Keratinocyte (primary cell): ENCODE measurements at regions not wholly inside any gene's neighbourhood (a gene's known extent, or its start where the extent isn't known, plus 50 kb on each side); places are given as distances from the start of the nearest gene placed in this dataset.

ENCODE experiments used
- DNase-seq: peaks from one replicate; pipeline ENCODE4 v3.0.0-alpha.2; 2011; ENCODE audit warnings: low read depth, missing footprints, low spot score
- FAIRE-seq: peaks from 2 replicates; lab custom pipeline; 2011; peaks lifted over from hg19 to GRCh38; lab: Jason Lieb, UNC
- H2AFZ ChIP-seq: 2 replicates; pipeline ENCODE4 v1.6.0; 2012; ENCODE audit warnings: low read length, control low read depth, inconsistent platforms; ENCODE audit not compliant: control insufficient read depth
- H3K27ac ChIP-seq: 2 replicates; pipeline ENCODE4 v1.5.1; 2011; ENCODE audit warnings: low read length; ENCODE audit not compliant: control insufficient read depth, insufficient read depth
- H3K27me3 ChIP-seq: 3 replicates; pipeline ENCODE4 v1.6.0; 2011; ENCODE audit warnings: low read length; ENCODE audit not compliant: control insufficient read depth, insufficient read depth; ENCODE audit errors: extremely low read depth
- H3K36me3 ChIP-seq, 2 experiments: 2 replicates in 1 of 2; 3 replicates in 1 of 2; pipeline ENCODE4 v1.5.1; 2011; ENCODE audit warnings: low read length in 2 of 2, mild to moderate bottlenecking in 1 of 2; ENCODE audit not compliant: control insufficient read depth in 2 of 2, insufficient read depth in 2 of 2; ENCODE audit errors: extremely low read depth in 1 of 2
- H3K4me1 ChIP-seq: 3 replicates; pipeline ENCODE4 v1.5.1; 2011; ENCODE audit warnings: low read length; ENCODE audit not compliant: control insufficient read depth, insufficient read depth; ENCODE audit errors: extremely low read depth
- H3K4me2 ChIP-seq: 3 replicates; pipeline ENCODE4 v1.6.0; 2011; ENCODE audit warnings: low read depth, low read length; ENCODE audit not compliant: control insufficient read depth, insufficient read depth; ENCODE audit errors: extremely low read depth
- H3K4me3 ChIP-seq, 3 experiments: fragments of 200-600 bp in 1 of 3; sonication (generic) in 1 of 3; 2 replicates in 2 of 3; 3 replicates in 1 of 3; pipeline ENCODE4 v1.5.1; 2011 to 2016; ENCODE audit warnings: low read length in 3 of 3, mild to moderate bottlenecking in 3 of 3, control low read depth in 2 of 3, inconsistent platforms in 1 of 3, low read depth in 1 of 3, mixed read lengths in 1 of 3, mixed run types in 1 of 3, moderate library complexity in 1 of 3; ENCODE audit not compliant: control insufficient read depth in 2 of 3, insufficient read depth in 2 of 3; ENCODE audit errors: extremely low read depth in 1 of 3
- H3K79me2 ChIP-seq: 2 replicates; pipeline ENCODE4 v1.6.0; 2012; ENCODE audit warnings: low read length; ENCODE audit not compliant: control insufficient read depth, insufficient read depth
- H3K9ac ChIP-seq: 3 replicates; pipeline ENCODE4 v1.6.0; 2011; ENCODE audit warnings: low read length; ENCODE audit not compliant: control insufficient read depth, insufficient read depth; ENCODE audit errors: extremely low read depth
- H3K9me1 ChIP-seq: 3 replicates; pipeline ENCODE4 v1.6.0; 2011; ENCODE audit warnings: low read length; ENCODE audit not compliant: control insufficient read depth, insufficient read depth; ENCODE audit errors: extremely low read depth
- H3K9me3 ChIP-seq: 2 replicates; pipeline ENCODE4 v1.5.1; 2012; ENCODE audit warnings: low read depth, low read length; ENCODE audit not compliant: control insufficient read depth
- H4K20me1 ChIP-seq: 3 replicates; pipeline ENCODE4 v1.6.0; 2011; ENCODE audit warnings: low read length; ENCODE audit not compliant: control insufficient read depth, insufficient read depth; ENCODE audit errors: extremely low read depth
- CTCF ChIP-seq, 3 experiments: IDR thresholded peaks in 1 of 3; conservative IDR thresholded peaks in 1 of 3; optimal IDR thresholded peaks in 1 of 3; 2 replicates in 2 of 3; 3 replicates in 1 of 3; pipeline versions ENCODE3 to v1.5.1; 2011; ENCODE audit warnings: low read length in 3 of 3, mild to moderate bottlenecking in 3 of 3, moderate library complexity in 2 of 3, control low read depth in 1 of 3, inconsistent platforms in 1 of 3; ENCODE audit not compliant: insufficient read depth in 2 of 3; ENCODE audit errors: extremely low read depth in 1 of 3
- EZH2 ChIP-seq: IDR thresholded peaks from one replicate; pipeline ENCODE4 v1.6.1; 2012; ENCODE audit warnings: inconsistent platforms, mild to moderate bottlenecking, low read length, moderate library complexity
- dilution Hi-C: fragments of 300-500 bp; cut with MboI; formaldehyde crosslinking; loops from one replicate; pipeline ENCODE4 v1.7.0; 2020; ENCODE audit warnings: low sequenced_read_pairs; ENCODE audit not compliant: extremely low pct_ligation_motif_present

GRCh38 chr21:19244502-19245187 lies 841.1 kb upstream of the TMPRSS15 start:
- Histone ChIP-seq H3K79me2 (no peaks in the 10 kb centered on the region), H4K20me1 (no peaks in the 10 kb centered on the region), H3K4me1 (no peaks in the 10 kb centered on the region), H3K27ac (no peak overlapping the region), H3K9me1 (no peaks in the 10 kb centered on the region), H3K4me2 (no peak overlapping the region), H3K9me3 (peaks cover 8% of the 10 kb centered on the region), H3K36me3 (no peaks in the 10 kb centered on the region), H3K27me3 (no peaks in the 10 kb centered on the region), H3K4me3 (no peak overlapping the region), H3K9ac (no peak overlapping the region), H2AFZ (no peak overlapping the region)
- FAIRE-seq (no peak), DNase-seq (no peak)
- TF ChIP-seq EZH2 (no peak), CTCF (optimal IDR thresholded peaks at IDR 0.05 in 1 of 3, IDR thresholded peaks at IDR 0.05 in 1 of 3, conservative IDR thresholded peaks at IDR 0.05 in 1 of 3; ENCODE audit: extremely low read depth in 1 of 3, insufficient read depth in 2 of 3, low read length in 3 of 3) (no peak)
- dilution Hi-C loops, result no loop called here

- FAIRE-seq (no peak), DNase-seq (no peak)
- TF ChIP-seq CTCF (optimal IDR thresholded peaks at IDR 0.05 in 1 of 3, IDR thresholded peaks at IDR 0.05 in 1 of 3, conservative IDR thresholded peaks at IDR 0.05 in 1 of 3; ENCODE audit: extremely low read depth in 1 of 3, insufficient read depth in 2 of 3, low read length in 3 of 3) (no peak), EZH2 (no peak)
- Histone ChIP-seq H3K9me3 (peaks cover 8% of the 10 kb centered on the region), H4K20me1 (no peaks in the 10 kb centered on the region), H3K4me2 (no peak overlapping the region), H3K36me3 (no peaks in the 10 kb centered on the region), H3K27ac (no peak overlapping the region), H3K27me3 (no peaks in the 10 kb centered on the region), H3K4me1 (no peaks in the 10 kb centered on the region), H3K79me2 (no peaks in the 10 kb centered on the region), H2AFZ (no peak overlapping the region), H3K9ac (no peak overlapping the region), H3K9me1 (no peaks in the 10 kb centered on the region), H3K4me3 (no peak overlapping the region)
- dilution Hi-C loops, result no loop called here
Observed at GRCh38 chr21:19245188-19245580, 841.6 kb upstream of the TMPRSS15 start.
